GM23338 (cell line): ENCODE measurements at regions not wholly inside any gene's neighbourhood (a gene's known extent, or its start where the extent isn't known, plus 50 kb on each side); places are given as distances from the start of the nearest gene placed in this dataset.

ENCODE experiments used
- ATAC-seq: fragments of 200-7000 bp; cut with Tn5 transposase; 3 replicates; pipeline ENCODE4 v1.9.1; 2020
- DNase-seq: peaks from one replicate; pipeline ENCODE4 v3.0.0-alpha.2; 2015; ENCODE audit warnings: low spot score
- H2AFZ ChIP-seq: fragments of 200-600 bp; sonication (generic); 2 replicates; pipeline ENCODE4 v1.8.0; 2016; ENCODE audit warnings: antibody characterized with exemption, mild to moderate bottlenecking, moderate library complexity
- H3F3A ChIP-seq: fragments of 200-600 bp; sonication (generic); replicated peaks from 2 replicates; pipeline ENCODE4 v1.8.0; 2017; ENCODE audit warnings: antibody characterized with exemption, mixed run types, low read depth
- H3K27ac ChIP-seq: fragments of 200-600 bp; sonication (generic); 2 replicates; pipeline ENCODE4 v1.6.1; 2016; ENCODE audit warnings: low read depth
- H3K27me3 ChIP-seq: fragments of 200-600 bp; sonication (generic); 2 replicates; pipeline ENCODE4 v1.8.0; 2016; ENCODE audit warnings: mild to moderate bottlenecking, mixed run types, moderate library complexity; ENCODE audit not compliant: insufficient read depth
- H3K36me3 ChIP-seq: fragments of 200-600 bp; sonication (generic); 2 replicates; pipeline ENCODE4 v1.8.0; 2016; ENCODE audit warnings: mild to moderate bottlenecking; ENCODE audit not compliant: insufficient read depth
- H3K4me1 ChIP-seq: fragments of 200-600 bp; sonication (generic); 2 replicates; pipeline ENCODE4 v1.8.0; 2016; ENCODE audit warnings: mild to moderate bottlenecking, moderate library complexity; ENCODE audit not compliant: insufficient read depth
- H3K4me2 ChIP-seq: fragments of 200-600 bp; sonication (generic); 2 replicates; pipeline ENCODE4 v1.7.1; 2017; ENCODE audit warnings: mixed run types
- H3K4me3 ChIP-seq: fragments of 200-600 bp; sonication (generic); 2 replicates; pipeline ENCODE4 v1.6.1; 2016; ENCODE audit warnings: mixed run types
- H3K79me2 ChIP-seq: fragments of 200-600 bp; sonication (generic); replicated peaks from 2 replicates; pipeline ENCODE4 v1.8.0; 2017; ENCODE audit warnings: mild to moderate bottlenecking; ENCODE audit not compliant: insufficient read depth
- H3K9me2 ChIP-seq: fragments of 200-600 bp; sonication (generic); 2 replicates; pipeline ENCODE4 v1.8.0; 2017; ENCODE audit not compliant: insufficient read depth
- H4K20me1 ChIP-seq: fragments of 200-600 bp; sonication (generic); replicated peaks from 2 replicates; pipeline ENCODE4 v1.8.0; 2017; ENCODE audit warnings: mild to moderate bottlenecking; ENCODE audit not compliant: insufficient read depth
- H3K27ac Mint-ChIP-seq: 2 replicates; pipeline ENCODE4 v1.8.0; 2020; ENCODE audit warnings: inconsistent platforms, mild to moderate bottlenecking, moderate library complexity, mixed read lengths
- H3K27me3 Mint-ChIP-seq: 3 replicates; pipeline ENCODE4 v1.8.0; 2022; ENCODE audit warnings: low read depth, mild to moderate bottlenecking, moderate library complexity, mixed read lengths, inconsistent platforms; ENCODE audit not compliant: insufficient read depth, poor library complexity
- H3K36me3 Mint-ChIP-seq: 3 replicates; pipeline ENCODE4 v1.8.0; 2021; ENCODE audit warnings: low read depth, mild to moderate bottlenecking, inconsistent platforms, moderate library complexity, mixed read lengths
- H3K4me1 Mint-ChIP-seq: 3 replicates; pipeline ENCODE4 v1.8.0; 2020; ENCODE audit warnings: mild to moderate bottlenecking, inconsistent platforms, mixed read lengths
- H3K4me3 Mint-ChIP-seq: 3 replicates; pipeline ENCODE4 v1.8.0; 2021; ENCODE audit warnings: moderate library complexity, mild to moderate bottlenecking, inconsistent platforms, mixed read lengths
- H3K9me3 Mint-ChIP-seq: 3 replicates; pipeline ENCODE4 v1.8.0; 2020; ENCODE audit warnings: moderate library complexity, mild to moderate bottlenecking, inconsistent platforms, mixed read lengths
- CREB1 ChIP-seq: fragments of 250-450 bp; sonication (Bioruptor Pico); IDR thresholded peaks from 2 replicates; pipeline ENCODE4 v1.5.0; 2020; ENCODE audit warnings: low read depth, mild to moderate bottlenecking, moderate library complexity
- CTCF ChIP-seq, 2 experiments: fragments of 200-600 bp in 1 of 2; sonication (generic) in 1 of 2; conservative IDR thresholded peaks; 2 replicates each; pipeline versions ENCODE4 v1.5.1 to v1.6.1; 2016 to 2017; ENCODE audit warnings: antibody characterized with exemption in 2 of 2, low read depth in 2 of 2, mild to moderate bottlenecking in 2 of 2, moderate library complexity in 1 of 2
- ETS1 ChIP-seq: IDR thresholded peaks from 2 replicates; pipeline ENCODE4 v1.6.1; 2016; ENCODE audit warnings: antibody characterized with exemption
- EZH2 ChIP-seq: fragments of 200-600 bp; sonication (generic); IDR thresholded peaks from one replicate; pipeline ENCODE4 v1.8.0; 2017; ENCODE audit warnings: antibody characterized with exemption, mild to moderate bottlenecking, low read depth; ENCODE audit not compliant: unreplicated experiment
- EZH2phosphoT487 ChIP-seq: fragments of 200-600 bp; sonication (generic); IDR thresholded peaks from one replicate; pipeline ENCODE4 v1.8.1; 2018; ENCODE audit warnings: antibody characterized with exemption; ENCODE audit not compliant: unreplicated experiment
- JUNB ChIP-seq: IDR thresholded peaks from one replicate; pipeline ENCODE4 v1.6.1; 2016; ENCODE audit warnings: antibody characterized with exemption; ENCODE audit not compliant: unreplicated experiment
- NANOG ChIP-seq: IDR thresholded peaks from 2 replicates; pipeline ENCODE4 v1.6.1; 2016; ENCODE audit warnings: antibody characterized with exemption, borderline replicate concordance
- POLR2AphosphoS5 ChIP-seq: IDR thresholded peaks from 2 replicates; pipeline ENCODE4 v1.6.1; 2016; ENCODE audit warnings: antibody characterized with exemption, low read depth
- REST ChIP-seq: IDR thresholded peaks from one replicate; pipeline ENCODE4 v1.6.1; 2018; ENCODE audit warnings: antibody characterized with exemption; ENCODE audit not compliant: unreplicated experiment
- STAT1 ChIP-seq: IDR thresholded peaks from one replicate; pipeline ENCODE4 v1.6.1; 2016; ENCODE audit warnings: antibody characterized with exemption; ENCODE audit not compliant: unreplicated experiment
- ZNF114 ChIP-seq: fragments of 250-450 bp; sonication (Bioruptor Pico); IDR thresholded peaks from 2 replicates; pipeline ENCODE4 v1.5.0; 2020; ENCODE audit warnings: mild to moderate bottlenecking, moderate library complexity
- ZNF331 ChIP-seq: fragments of 250-450 bp; sonication (Bioruptor Pico); IDR thresholded peaks from 2 replicates; pipeline ENCODE4 v1.5.0; 2020; ENCODE audit warnings: low read depth, mild to moderate bottlenecking, moderate library complexity
- TF ChIP-seq, protein P1 (sequence below): fragments of 250-450 bp; sonication (Bioruptor Pico); IDR thresholded peaks from 2 replicates; pipeline ENCODE4 v1.5.0; 2020; ENCODE audit warnings: mild to moderate bottlenecking, moderate library complexity

- DNase-seq = no peak
- H3K9me2 ChIP-seq = no peaks in the 10 kb centered on the region
- H3K27me3 ChIP-seq = no peaks in the 10 kb centered on the region
- no peak overlapping the region for H3K4me3 ChIP-seq
- 0 out of 2 replicates have a peak, but pooled peaks cover 3% of the 10 kb centered on the region for H3K4me1 ChIP-seq
- H3K36me3 ChIP-seq = no peaks in the 10 kb centered on the region
- no peaks in the 10 kb centered on the region for H3F3A ChIP-seq
- Mint-ChIP-seq H3K4me3 (no peak overlapping the region), H3K4me1 (peaks cover 6% of the 10 kb centered on the region; the same call in 2 of the 3 replicates), H3K27me3 (peaks cover 3% of the 10 kb centered on the region), H3K9me3 (no peaks in the 10 kb centered on the region), H3K27ac (peak overlapping the region; percentile 56; the same call in 1 of the 2 replicates), H3K36me3 (no peaks in the 10 kb centered on the region)
- no peaks in the 10 kb centered on the region for H4K20me1 ChIP-seq
- no peak for TF ChIP-seq ZNF331
- TF ChIP-seq, protein P1, sequence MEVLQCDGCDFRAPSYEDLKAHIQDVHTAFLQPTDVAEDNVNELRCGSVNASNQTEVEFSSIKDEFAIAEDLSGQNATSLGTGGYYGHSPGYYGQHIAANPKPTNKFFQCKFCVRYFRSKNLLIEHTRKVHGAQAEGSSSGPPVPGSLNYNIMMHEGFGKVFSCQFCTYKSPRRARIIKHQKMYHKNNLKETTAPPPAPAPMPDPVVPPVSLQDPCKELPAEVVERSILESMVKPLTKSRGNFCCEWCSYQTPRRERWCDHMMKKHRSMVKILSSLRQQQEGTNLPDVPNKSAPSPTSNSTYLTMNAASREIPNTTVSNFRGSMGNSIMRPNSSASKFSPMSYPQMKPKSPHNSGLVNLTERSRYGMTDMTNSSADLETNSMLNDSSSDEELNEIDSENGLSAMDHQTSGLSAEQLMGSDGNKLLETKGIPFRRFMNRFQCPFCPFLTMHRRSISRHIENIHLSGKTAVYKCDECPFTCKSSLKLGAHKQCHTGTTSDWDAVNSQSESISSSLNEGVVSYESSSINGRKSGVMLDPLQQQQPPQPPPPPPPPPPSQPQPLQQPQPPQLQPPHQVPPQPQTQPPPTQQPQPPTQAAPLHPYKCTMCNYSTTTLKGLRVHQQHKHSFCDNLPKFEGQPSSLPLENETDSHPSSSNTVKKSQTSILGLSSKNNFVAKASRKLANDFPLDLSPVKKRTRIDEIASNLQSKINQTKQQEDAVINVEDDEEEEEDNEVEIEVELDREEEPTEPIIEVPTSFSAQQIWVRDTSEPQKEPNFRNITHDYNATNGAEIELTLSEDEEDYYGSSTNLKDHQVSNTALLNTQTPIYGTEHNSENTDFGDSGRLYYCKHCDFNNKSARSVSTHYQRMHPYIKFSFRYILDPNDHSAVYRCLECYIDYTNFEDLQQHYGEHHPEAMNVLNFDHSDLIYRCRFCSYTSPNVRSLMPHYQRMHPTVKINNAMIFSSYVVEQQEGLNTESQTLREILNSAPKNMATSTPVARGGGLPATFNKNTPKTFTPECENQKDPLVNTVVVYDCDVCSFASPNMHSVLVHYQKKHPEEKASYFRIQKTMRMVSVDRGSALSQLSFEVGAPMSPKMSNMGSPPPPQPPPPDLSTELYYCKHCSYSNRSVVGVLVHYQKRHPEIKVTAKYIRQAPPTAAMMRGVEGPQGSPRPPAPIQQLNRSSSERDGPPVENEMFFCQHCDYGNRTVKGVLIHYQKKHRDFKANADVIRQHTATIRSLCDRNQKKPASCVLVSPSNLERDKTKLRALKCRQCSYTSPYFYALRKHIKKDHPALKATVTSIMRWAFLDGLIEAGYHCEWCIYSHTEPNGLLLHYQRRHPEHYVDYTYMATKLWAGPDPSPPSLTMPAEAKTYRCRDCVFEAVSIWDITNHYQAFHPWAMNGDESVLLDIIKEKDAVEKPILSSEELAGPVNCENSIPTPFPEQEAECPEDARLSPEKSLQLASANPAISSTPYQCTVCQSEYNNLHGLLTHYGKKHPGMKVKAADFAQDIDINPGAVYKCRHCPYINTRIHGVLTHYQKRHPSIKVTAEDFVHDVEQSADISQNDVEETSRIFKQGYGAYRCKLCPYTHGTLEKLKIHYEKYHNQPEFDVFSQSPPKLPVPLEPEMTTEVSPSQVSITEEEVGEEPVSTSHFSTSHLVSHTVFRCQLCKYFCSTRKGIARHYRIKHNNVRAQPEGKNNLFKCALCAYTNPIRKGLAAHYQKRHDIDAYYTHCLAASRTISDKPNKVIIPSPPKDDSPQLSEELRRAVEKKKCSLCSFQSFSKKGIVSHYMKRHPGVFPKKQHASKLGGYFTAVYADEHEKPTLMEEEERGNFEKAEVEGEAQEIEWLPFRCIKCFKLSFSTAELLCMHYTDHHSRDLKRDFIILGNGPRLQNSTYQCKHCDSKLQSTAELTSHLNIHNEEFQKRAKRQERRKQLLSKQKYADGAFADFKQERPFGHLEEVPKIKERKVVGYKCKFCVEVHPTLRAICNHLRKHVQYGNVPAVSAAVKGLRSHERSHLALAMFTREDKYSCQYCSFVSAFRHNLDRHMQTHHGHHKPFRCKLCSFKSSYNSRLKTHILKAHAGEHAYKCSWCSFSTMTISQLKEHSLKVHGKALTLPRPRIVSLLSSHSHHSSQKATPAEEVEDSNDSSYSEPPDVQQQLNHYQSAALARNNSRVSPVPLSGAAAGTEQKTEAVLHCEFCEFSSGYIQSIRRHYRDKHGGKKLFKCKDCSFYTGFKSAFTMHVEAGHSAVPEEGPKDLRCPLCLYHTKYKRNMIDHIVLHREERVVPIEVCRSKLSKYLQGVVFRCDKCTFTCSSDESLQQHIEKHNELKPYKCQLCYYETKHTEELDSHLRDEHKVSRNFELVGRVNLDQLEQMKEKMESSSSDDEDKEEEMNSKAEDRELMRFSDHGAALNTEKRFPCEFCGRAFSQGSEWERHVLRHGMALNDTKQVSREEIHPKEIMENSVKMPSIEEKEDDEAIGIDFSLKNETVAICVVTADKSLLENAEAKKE = no peak
- TF ChIP-seq NANOG = no peak
- TF ChIP-seq ETS1 = no peak
- TF ChIP-seq CTCF (conservative IDR thresholded peaks at IDR 0.05; ENCODE audit: low read depth in 2 of 2) = no peak
- TF ChIP-seq POLR2AphosphoS5 = no peak
- no peak for TF ChIP-seq CREB1 (CRISPR knock-in tag)
- TF ChIP-seq JUNB = no peak
- TF ChIP-seq ZNF114 (CRISPR knock-in tag) = no peak
- TF ChIP-seq EZH2phosphoT487 = no peak
- no peak for TF ChIP-seq REST
- TF ChIP-seq EZH2 = no peak
- no peak for TF ChIP-seq STAT1
- no peaks in the 10 kb centered on the region for H3K79me2 ChIP-seq
- H3K4me2 ChIP-seq = no peak overlapping the region
- H3K27ac ChIP-seq = no peak overlapping the region
- H2AFZ ChIP-seq = 0 out of 2 replicates have a peak overlapping the region, but pooled peaks have one; percentile 38
- ATAC-seq = no peak
Measured at GRCh38 chr7:25884265-25884828, 267.7 kb upstream of the NFE2L3 start.
